HG03460 (cell line): ENCODE measurements at regions not wholly inside any gene's neighbourhood (a gene's known extent, or its start where the extent isn't known, plus 50 kb on each side); places are given as distances from the start of the nearest gene placed in this dataset.

ENCODE experiments used
- ATAC-seq: cut with Tn5 transposase; IDR thresholded peaks from one replicate; pipeline ENCODE4 v1.9.1; 2021; ENCODE audit not compliant: unreplicated experiment

- no peak for ATAC-seq
Observed at GRCh38 chr20:53838311-53838868, 232.0 kb downstream of the BCAS1 start.

- no peak for ATAC-seq
Observed at GRCh38 chr20:53837126-53837826, 233.1 kb downstream of the BCAS1 start.

- no peak for ATAC-seq
Observed at GRCh38 chr20:53834749-53835148, 235.6 kb downstream of the BCAS1 start.

- ATAC-seq: no peak
Observed at GRCh38 chr20:53834062-53834442, 236.3 kb downstream of the BCAS1 start.

GRCh38 chr20:53833333-53834061, 236.9 kb downstream of the BCAS1 start:
- no peak for ATAC-seq

- no peak for ATAC-seq
Observed at GRCh38 chr20:53832499-53832898, 237.9 kb downstream of the BCAS1 start.

- ATAC-seq: no peak
Observed at GRCh38 chr20:53831812-53832211, 238.2 kb upstream of the ZNF217 start.

- no peak for ATAC-seq
Observed at GRCh38 chr20:53831228-53831627, 237.6 kb upstream of the ZNF217 start.

- ATAC-seq: no peak
Observed at GRCh38 chr20:53829724-53830521, 236.3 kb upstream of the ZNF217 start.

GRCh38 chr20:53829255-53829723, 235.7 kb upstream of the ZNF217 start:
- no peak for ATAC-seq

GRCh38 chr20:53828682-53829254, 235.1 kb upstream of the ZNF217 start:
- ATAC-seq: no peak

- no peak for ATAC-seq
Observed at GRCh38 chr20:53828088-53828681, 234.5 kb upstream of the ZNF217 start.

GRCh38 chr20:53827292-53828087, 233.9 kb upstream of the ZNF217 start:
- ATAC-seq: no peak

- peak; percentile 69 for ATAC-seq
Observed at GRCh38 chr20:53826597-53827291, 233.1 kb upstream of the ZNF217 start.

GRCh38 chr20:53826090-53826489, 232.5 kb upstream of the ZNF217 start:
- ATAC-seq: no peak

- ATAC-seq: no peak
Observed at GRCh38 chr20:53825282-53825681, 231.6 kb upstream of the ZNF217 start.

GRCh38 chr20:53824779-53825178, 231.1 kb upstream of the ZNF217 start:
- ATAC-seq: no peak

GRCh38 chr20:53823121-53823764, 229.6 kb upstream of the ZNF217 start:
- no peak for ATAC-seq

GRCh38 chr20:53822534-53822933, 228.9 kb upstream of the ZNF217 start:
- ATAC-seq: no peak
